Activated CD8-positive, alpha-beta T cell treated with anti-CD3 and anti-CD28 coated beads for 36 hours (primary cell): ENCODE measurements at regions not wholly inside any gene's neighbourhood (a gene's known extent, or its start where the extent isn't known, plus 50 kb on each side); places are given as distances from the start of the nearest gene placed in this dataset.

ENCODE experiments used
- ATAC-seq: fragments of 200-7000 bp; cut with Tn5 transposase; one replicate; pipeline ENCODE4 v1.10.0; 2021; ENCODE audit warnings: mild to moderate bottlenecking, moderate library complexity
- CTCF ChIA-PET: fragments of 350-600 bp; sonication (Branson Sonifier 250); formaldehyde crosslinking; loops from one replicate; lab custom pipeline; 2021; ENCODE audit warnings: antibody characterized with exemption; lab: Charles Lee
- POLR2A ChIA-PET: fragments of 350-600 bp; sonication (Branson Sonifier 250); formaldehyde crosslinking; loops from one replicate; lab custom pipeline; 2021; ENCODE audit warnings: antibody characterized with exemption; lab: Charles Lee
- DNase-seq: peaks from one replicate; pipeline ENCODE4 v3.0.0-alpha.2; 2020
- H3K27ac Mint-ChIP-seq: one replicate; pipeline ENCODE4 v1.8.0; 2021; ENCODE audit warnings: mild to moderate bottlenecking, mixed read lengths
- H3K27me3 Mint-ChIP-seq: one replicate; pipeline ENCODE4 v1.8.0; 2021; ENCODE audit warnings: mixed read lengths
- H3K36me3 Mint-ChIP-seq: one replicate; pipeline ENCODE4 v1.8.0; 2021; ENCODE audit warnings: low read depth, mixed read lengths
- H3K4me1 Mint-ChIP-seq: one replicate; pipeline ENCODE4 v1.8.0; 2021; ENCODE audit warnings: low read depth, mixed read lengths
- H3K4me3 Mint-ChIP-seq: one replicate; pipeline ENCODE4 v1.8.0; 2021; ENCODE audit warnings: mild to moderate bottlenecking, moderate library complexity, mixed read lengths
- H3K9me3 Mint-ChIP-seq: one replicate; pipeline ENCODE4 v1.8.0; 2021; ENCODE audit warnings: mixed read lengths
- intact Hi-C: fragments of 100-400 bp; cut with micrococcal nuclease; formaldehyde crosslinking; loops from one replicate; pipeline ENCODE4 v1.10.0; 2022
- TF ChIP-seq, protein P1 (sequence below): fragments of 200-600 bp; IDR thresholded peaks from one replicate; pipeline ENCODE4 v1.8.0; 2022; ENCODE audit warnings: antibody characterized with exemption, mild to moderate bottlenecking

DNA sequence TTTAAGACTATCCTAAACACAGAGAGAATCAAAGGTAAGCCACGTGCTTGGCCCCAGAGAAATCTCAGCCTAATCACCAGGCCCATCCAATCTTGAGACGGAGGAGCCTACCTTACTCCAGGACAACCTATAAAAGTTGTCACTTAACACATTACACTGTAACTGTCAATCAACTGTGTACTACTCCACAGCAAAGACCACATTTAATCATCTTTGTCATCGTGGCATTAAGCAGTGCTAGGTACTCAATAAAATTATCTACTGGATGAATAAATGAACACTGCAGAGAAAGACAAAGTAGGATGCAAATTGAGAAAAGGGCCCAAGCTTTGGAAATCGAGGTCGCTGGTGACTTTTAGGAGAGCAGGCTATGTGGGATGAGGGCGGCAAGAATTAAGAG lies 466.7 kb downstream of the SHQ1 start:
- H3K27ac Mint-ChIP-seq, result no peak overlapping the region
- peaks cover 78% of the 10 kb centered on the region for H3K4me1 Mint-ChIP-seq
- intact Hi-C loops, result no loop called here
- DNase-seq (no peak), ATAC-seq (no peak)
- peaks cover 24% of the 10 kb centered on the region for H3K36me3 Mint-ChIP-seq
- no peak overlapping the region for H3K4me3 Mint-ChIP-seq
- H3K27me3 Mint-ChIP-seq, result no peaks in the 10 kb centered on the region
- ChIA-PET POLR2A (no interaction called here), CTCF (no interaction called here)
- TF ChIP-seq, protein P1, sequence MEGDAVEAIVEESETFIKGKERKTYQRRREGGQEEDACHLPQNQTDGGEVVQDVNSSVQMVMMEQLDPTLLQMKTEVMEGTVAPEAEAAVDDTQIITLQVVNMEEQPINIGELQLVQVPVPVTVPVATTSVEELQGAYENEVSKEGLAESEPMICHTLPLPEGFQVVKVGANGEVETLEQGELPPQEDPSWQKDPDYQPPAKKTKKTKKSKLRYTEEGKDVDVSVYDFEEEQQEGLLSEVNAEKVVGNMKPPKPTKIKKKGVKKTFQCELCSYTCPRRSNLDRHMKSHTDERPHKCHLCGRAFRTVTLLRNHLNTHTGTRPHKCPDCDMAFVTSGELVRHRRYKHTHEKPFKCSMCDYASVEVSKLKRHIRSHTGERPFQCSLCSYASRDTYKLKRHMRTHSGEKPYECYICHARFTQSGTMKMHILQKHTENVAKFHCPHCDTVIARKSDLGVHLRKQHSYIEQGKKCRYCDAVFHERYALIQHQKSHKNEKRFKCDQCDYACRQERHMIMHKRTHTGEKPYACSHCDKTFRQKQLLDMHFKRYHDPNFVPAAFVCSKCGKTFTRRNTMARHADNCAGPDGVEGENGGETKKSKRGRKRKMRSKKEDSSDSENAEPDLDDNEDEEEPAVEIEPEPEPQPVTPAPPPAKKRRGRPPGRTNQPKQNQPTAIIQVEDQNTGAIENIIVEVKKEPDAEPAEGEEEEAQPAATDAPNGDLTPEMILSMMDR, result no peak
- H3K9me3 Mint-ChIP-seq, result no peaks in the 10 kb centered on the region

DNA sequence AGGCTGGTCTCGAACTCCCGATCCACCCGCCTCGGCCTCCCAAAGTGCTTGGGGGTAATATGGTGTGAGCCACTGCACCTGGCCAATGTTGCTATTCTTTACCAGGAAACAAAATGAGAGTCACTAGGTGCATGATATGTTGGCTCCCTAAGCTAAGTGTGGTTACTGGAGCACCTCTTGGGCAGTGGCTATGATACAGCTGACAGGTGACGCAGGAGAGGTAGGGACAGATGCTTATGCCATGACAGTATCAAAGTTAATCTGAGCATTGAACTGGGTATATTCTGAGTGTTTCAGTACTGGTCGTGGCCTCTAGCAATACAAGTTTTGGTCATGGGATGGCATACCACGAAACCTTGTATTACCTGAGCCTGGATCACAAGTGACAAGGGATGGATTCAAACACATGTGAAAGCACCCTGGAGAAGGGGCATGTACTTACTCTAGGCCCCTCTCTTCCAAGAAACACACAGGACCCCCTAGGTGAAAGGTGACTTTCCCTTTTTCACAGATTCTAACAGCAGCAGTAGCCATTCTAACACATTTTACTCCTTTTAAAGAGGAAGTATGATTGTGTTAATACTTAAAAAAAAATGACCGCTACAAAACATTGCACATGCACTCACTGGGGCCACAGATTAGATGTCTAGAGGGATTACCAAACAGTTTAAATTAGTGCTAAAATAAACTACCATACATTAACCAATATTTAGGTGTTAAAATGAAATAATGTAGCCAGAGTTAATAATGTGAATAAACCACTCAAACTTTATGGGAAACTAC lies 467.3 kb downstream of the SHQ1 start:
- no peak for DNase-seq

DNA sequence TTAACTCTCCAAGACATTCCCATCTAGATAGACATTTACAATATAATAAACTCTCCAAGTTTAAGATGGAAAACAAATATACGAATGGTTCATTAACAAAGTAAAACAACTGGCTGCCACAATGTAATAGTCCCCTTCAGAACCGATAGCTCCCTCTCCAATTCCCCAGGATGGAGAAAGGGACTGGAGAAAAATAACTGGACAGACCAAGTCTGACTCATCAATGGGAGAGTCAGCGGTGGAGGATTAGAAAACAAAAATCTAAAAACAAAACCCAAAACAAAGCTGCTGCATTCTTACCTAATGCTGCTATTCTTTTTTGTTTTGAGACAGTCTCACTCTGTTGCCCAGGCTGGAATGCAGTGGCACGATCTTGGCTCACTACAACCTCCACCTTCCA lies 468.1 kb downstream of the SHQ1 start:
- peaks cover 24% of the 10 kb centered on the region for H3K36me3 Mint-ChIP-seq
- ChIA-PET CTCF (no interaction called here), POLR2A (no interaction called here)
- ATAC-seq (no peak), DNase-seq (no peak)
- TF ChIP-seq, protein P1, result no peak
- peaks cover 80% of the 10 kb centered on the region for H3K4me1 Mint-ChIP-seq
- intact Hi-C loops, result no loop called here
- no peaks in the 10 kb centered on the region for H3K9me3 Mint-ChIP-seq
- H3K4me3 Mint-ChIP-seq, result no peak overlapping the region
- H3K27me3 Mint-ChIP-seq, result no peaks in the 10 kb centered on the region
- H3K27ac Mint-ChIP-seq, result no peak overlapping the region

More for the DNA sequence above, 467.3 kb downstream of the SHQ1 start:
- H3K27ac Mint-ChIP-seq, result no peak overlapping the region
- no peaks in the 10 kb centered on the region for H3K9me3 Mint-ChIP-seq
- TF ChIP-seq, protein P1, result no peak
- ChIA-PET POLR2A (no interaction called here), CTCF (no interaction called here)
- H3K36me3 Mint-ChIP-seq, result peaks cover 24% of the 10 kb centered on the region
- no peak for ATAC-seq
- no peak overlapping the region for H3K4me3 Mint-ChIP-seq
- H3K27me3 Mint-ChIP-seq, result no peaks in the 10 kb centered on the region
- peaks cover 76% of the 10 kb centered on the region for H3K4me1 Mint-ChIP-seq
- intact Hi-C loops, result no loop called here

DNA sequence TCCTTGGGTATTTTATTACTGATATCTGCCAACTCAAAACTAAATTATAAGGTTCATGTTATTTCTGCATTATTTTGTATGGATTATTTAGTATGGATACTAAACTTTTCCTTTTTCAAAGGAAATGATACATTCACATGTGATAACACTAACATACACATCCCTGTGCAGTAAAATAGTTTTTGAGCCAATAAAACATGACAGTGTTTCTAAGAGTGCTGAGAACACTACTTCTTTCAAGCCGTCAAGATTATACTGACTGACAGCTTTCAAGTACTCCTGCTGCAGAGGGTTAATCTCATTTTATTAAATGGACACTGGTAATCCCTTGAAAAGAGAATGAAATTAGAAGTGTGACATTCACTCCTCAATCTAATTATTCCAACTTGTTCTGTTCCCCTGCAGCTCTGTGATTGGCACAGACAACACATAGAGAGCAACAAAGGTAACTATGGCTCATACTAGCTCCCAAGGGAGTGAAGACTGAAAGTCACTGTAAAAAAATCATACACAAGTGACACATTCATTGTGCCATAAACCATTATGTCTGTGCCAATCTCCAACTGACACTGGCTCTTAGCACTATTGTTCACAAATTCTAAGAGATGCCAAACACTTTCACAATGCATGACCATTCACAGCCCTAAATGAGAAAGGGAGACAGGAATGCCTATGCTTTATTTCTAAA lies 468.6 kb downstream of the SHQ1 start:
- Mint-ChIP-seq H3K36me3 (peaks cover 24% of the 10 kb centered on the region), H3K9me3 (no peaks in the 10 kb centered on the region), H3K27me3 (no peaks in the 10 kb centered on the region), H3K4me3 (no peak overlapping the region), H3K27ac (no peak overlapping the region), H3K4me1 (peaks cover 80% of the 10 kb centered on the region)
- TF ChIP-seq, protein P1, result no peak
- intact Hi-C loops, result loop anchor here (5.0 kb wide), 1 partner anchor 63 kb away; no protein-coding TSS in a partner anchor
- CTCF ChIA-PET, result interaction anchor here (1.2 kb wide), 1 partner anchor 31 kb away, joined by 3 read pairs; no protein-coding TSS in a partner anchor
- POLR2A ChIA-PET, result no interaction called here
- ATAC-seq (no peak), DNase-seq (no peak)

DNA sequence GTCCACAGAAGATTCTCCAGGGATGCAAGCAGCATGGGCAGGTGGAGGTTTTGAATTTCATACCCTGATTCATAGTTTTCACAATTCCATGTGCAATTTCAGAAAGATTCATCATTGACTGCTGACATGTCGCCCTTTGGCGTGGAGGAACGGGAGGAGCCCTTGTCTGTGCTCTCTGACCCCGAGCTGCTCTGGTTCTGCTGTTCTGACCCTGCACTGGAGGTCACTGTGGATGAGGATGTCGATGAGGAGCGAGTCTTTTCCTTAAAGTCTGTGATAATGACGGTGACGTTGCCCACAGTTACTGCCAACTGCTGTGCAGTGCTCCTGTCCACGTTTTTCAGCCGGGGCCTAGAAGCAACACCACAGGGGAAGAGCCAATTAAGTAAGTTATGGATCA lies 470.0 kb downstream of the SHQ1 start:
- peaks cover 33% of the 10 kb centered on the region for H3K36me3 Mint-ChIP-seq
- TF ChIP-seq, protein P1, result no peak
- intact Hi-C loops, result loop anchor here (5.0 kb wide), 1 partner anchor 64 kb away; no protein-coding TSS in a partner anchor
- ATAC-seq (no peak), DNase-seq (no peak)
- H3K4me3 Mint-ChIP-seq, result no peak overlapping the region
- CTCF ChIA-PET, result no interaction called here
- H3K4me1 Mint-ChIP-seq, result peaks cover 74% of the 10 kb centered on the region
- H3K27ac Mint-ChIP-seq, result no peak overlapping the region
- no peaks in the 10 kb centered on the region for H3K9me3 Mint-ChIP-seq
- H3K27me3 Mint-ChIP-seq, result no peaks in the 10 kb centered on the region
- POLR2A ChIA-PET, result no interaction called here
